GM23338 (cell line): ENCODE measurements at regions not wholly inside any gene's neighbourhood (a gene's known extent, or its start where the extent isn't known, plus 50 kb on each side); places are given as distances from the start of the nearest gene placed in this dataset.

Experiments used
- ATAC-seq: fragments of 200-7000 bp; cut with Tn5 transposase; 3 replicates; pipeline ENCODE4 v1.9.1; 2020
- DNase-seq: peaks from one replicate; pipeline ENCODE4 v3.0.0-alpha.2; 2015; ENCODE audit warnings: low spot score
- H2AFZ ChIP-seq: fragments of 200-600 bp; sonication (generic); 2 replicates; pipeline ENCODE4 v1.8.0; 2016; ENCODE audit warnings: antibody characterized with exemption, mild to moderate bottlenecking, moderate library complexity
- H3F3A ChIP-seq: fragments of 200-600 bp; sonication (generic); replicated peaks from 2 replicates; pipeline ENCODE4 v1.8.0; 2017; ENCODE audit warnings: antibody characterized with exemption, mixed run types, low read depth
- H3K27ac ChIP-seq: fragments of 200-600 bp; sonication (generic); 2 replicates; pipeline ENCODE4 v1.6.1; 2016; ENCODE audit warnings: low read depth
- H3K27me3 ChIP-seq: fragments of 200-600 bp; sonication (generic); 2 replicates; pipeline ENCODE4 v1.8.0; 2016; ENCODE audit warnings: mild to moderate bottlenecking, mixed run types, moderate library complexity; ENCODE audit not compliant: insufficient read depth
- H3K36me3 ChIP-seq: fragments of 200-600 bp; sonication (generic); 2 replicates; pipeline ENCODE4 v1.8.0; 2016; ENCODE audit warnings: mild to moderate bottlenecking; ENCODE audit not compliant: insufficient read depth
- H3K4me1 ChIP-seq: fragments of 200-600 bp; sonication (generic); 2 replicates; pipeline ENCODE4 v1.8.0; 2016; ENCODE audit warnings: mild to moderate bottlenecking, moderate library complexity; ENCODE audit not compliant: insufficient read depth
- H3K4me2 ChIP-seq: fragments of 200-600 bp; sonication (generic); 2 replicates; pipeline ENCODE4 v1.7.1; 2017; ENCODE audit warnings: mixed run types
- H3K4me3 ChIP-seq: fragments of 200-600 bp; sonication (generic); 2 replicates; pipeline ENCODE4 v1.6.1; 2016; ENCODE audit warnings: mixed run types
- H3K79me2 ChIP-seq: fragments of 200-600 bp; sonication (generic); replicated peaks from 2 replicates; pipeline ENCODE4 v1.8.0; 2017; ENCODE audit warnings: mild to moderate bottlenecking; ENCODE audit not compliant: insufficient read depth
- H3K9me2 ChIP-seq: fragments of 200-600 bp; sonication (generic); 2 replicates; pipeline ENCODE4 v1.8.0; 2017; ENCODE audit not compliant: insufficient read depth
- H4K20me1 ChIP-seq: fragments of 200-600 bp; sonication (generic); replicated peaks from 2 replicates; pipeline ENCODE4 v1.8.0; 2017; ENCODE audit warnings: mild to moderate bottlenecking; ENCODE audit not compliant: insufficient read depth
- H3K27ac Mint-ChIP-seq: 2 replicates; pipeline ENCODE4 v1.8.0; 2020; ENCODE audit warnings: inconsistent platforms, mild to moderate bottlenecking, moderate library complexity, mixed read lengths
- H3K27me3 Mint-ChIP-seq: 3 replicates; pipeline ENCODE4 v1.8.0; 2022; ENCODE audit warnings: low read depth, mild to moderate bottlenecking, moderate library complexity, mixed read lengths, inconsistent platforms; ENCODE audit not compliant: insufficient read depth, poor library complexity
- H3K36me3 Mint-ChIP-seq: 3 replicates; pipeline ENCODE4 v1.8.0; 2021; ENCODE audit warnings: low read depth, mild to moderate bottlenecking, inconsistent platforms, moderate library complexity, mixed read lengths
- H3K4me1 Mint-ChIP-seq: 3 replicates; pipeline ENCODE4 v1.8.0; 2020; ENCODE audit warnings: mild to moderate bottlenecking, inconsistent platforms, mixed read lengths
- H3K4me3 Mint-ChIP-seq: 3 replicates; pipeline ENCODE4 v1.8.0; 2021; ENCODE audit warnings: moderate library complexity, mild to moderate bottlenecking, inconsistent platforms, mixed read lengths
- H3K9me3 Mint-ChIP-seq: 3 replicates; pipeline ENCODE4 v1.8.0; 2020; ENCODE audit warnings: moderate library complexity, mild to moderate bottlenecking, inconsistent platforms, mixed read lengths
- EZH2phosphoT487 ChIP-seq: fragments of 200-600 bp; sonication (generic); IDR thresholded peaks from one replicate; pipeline ENCODE4 v1.8.1; 2018; ENCODE audit warnings: antibody characterized with exemption; ENCODE audit not compliant: unreplicated experiment
- ZNF114 ChIP-seq: fragments of 250-450 bp; sonication (Bioruptor Pico); IDR thresholded peaks from 2 replicates; pipeline ENCODE4 v1.5.0; 2020; ENCODE audit warnings: mild to moderate bottlenecking, moderate library complexity
- ZNF462 ChIP-seq: fragments of 250-450 bp; sonication (Bioruptor Pico); IDR thresholded peaks from 2 replicates; pipeline ENCODE4 v1.5.0; 2020; ENCODE audit warnings: mild to moderate bottlenecking, moderate library complexity

- no peak for TF ChIP-seq ZNF462 (CRISPR knock-in tag)
- no peak overlapping the region for H3K4me2 ChIP-seq
- no peak overlapping the region for H3K4me3 ChIP-seq
- DNase-seq, result no peak
- H3K4me3 Mint-ChIP-seq, result no peak overlapping the region
- H3K9me2 ChIP-seq, result no peaks in the 10 kb centered on the region
- ATAC-seq, result no peak
- H3K36me3 ChIP-seq, result no peaks in the 10 kb centered on the region
- no peaks in the 10 kb centered on the region for H3K4me1 ChIP-seq
- H3K27me3 ChIP-seq, result no peaks in the 10 kb centered on the region
- no peaks in the 10 kb centered on the region for H3K79me2 ChIP-seq
- H3K27ac ChIP-seq, result no peak overlapping the region
- no peaks in the 10 kb centered on the region for H3K9me3 Mint-ChIP-seq
- H3K36me3 Mint-ChIP-seq, result no peaks in the 10 kb centered on the region
- no peaks in the 10 kb centered on the region for H3K4me1 Mint-ChIP-seq
- no peak overlapping the region for H3K27ac Mint-ChIP-seq
- peaks cover 2% of the 10 kb centered on the region for H3K27me3 Mint-ChIP-seq
- no peaks in the 10 kb centered on the region for H3F3A ChIP-seq
- H4K20me1 ChIP-seq, result no peaks in the 10 kb centered on the region
- H2AFZ ChIP-seq, result no peak overlapping the region
Observed at GRCh38 chr1:192518700-192519099, 56.9 kb upstream of the RGS1 start.

GRCh38 chr1:192521734-192522133 lies 53.8 kb upstream of the RGS1 start:
- H3F3A ChIP-seq, result no peaks in the 10 kb centered on the region
- Mint-ChIP-seq H3K27ac (no peak overlapping the region), H3K4me1 (no peaks in the 10 kb centered on the region), H3K4me3 (no peak overlapping the region), H3K9me3 (no peaks in the 10 kb centered on the region), H3K27me3 (peaks cover 2% of the 10 kb centered on the region), H3K36me3 (no peaks in the 10 kb centered on the region)
- no peaks in the 10 kb centered on the region for H3K27me3 ChIP-seq
- no peak overlapping the region for H3K4me3 ChIP-seq
- H4K20me1 ChIP-seq, result no peaks in the 10 kb centered on the region
- ATAC-seq (no peak), DNase-seq (no peak)
- no peak overlapping the region for H3K27ac ChIP-seq
- H3K36me3 ChIP-seq, result no peaks in the 10 kb centered on the region
- H3K79me2 ChIP-seq, result no peaks in the 10 kb centered on the region
- no peaks in the 10 kb centered on the region for H3K9me2 ChIP-seq
- H2AFZ ChIP-seq, result no peak overlapping the region
- no peak overlapping the region for H3K4me2 ChIP-seq
- no peaks in the 10 kb centered on the region for H3K4me1 ChIP-seq
- TF ChIP-seq ZNF114 (CRISPR knock-in tag) (no peak), EZH2phosphoT487 (no peak), ZNF462 (CRISPR knock-in tag) (no peak)
